SH-SY5Y (cell line): ENCODE measurements at regions not wholly inside any gene's neighbourhood (a gene's known extent, or its start where the extent isn't known, plus 50 kb on each side); places are given as distances from the start of the nearest gene placed in this dataset.

ENCODE experiments used
- GATA2 ChIP-seq: IDR thresholded peaks from 2 replicates; pipeline ENCODE4 v1.6.1; 2011; ENCODE audit warnings: mild to moderate bottlenecking, low read depth, low read length
- GATA3 ChIP-seq: IDR thresholded peaks from 2 replicates; pipeline ENCODE4 v1.6.1; 2011; ENCODE audit warnings: low read depth, mild to moderate bottlenecking, low read length, moderate library complexity

DNA sequence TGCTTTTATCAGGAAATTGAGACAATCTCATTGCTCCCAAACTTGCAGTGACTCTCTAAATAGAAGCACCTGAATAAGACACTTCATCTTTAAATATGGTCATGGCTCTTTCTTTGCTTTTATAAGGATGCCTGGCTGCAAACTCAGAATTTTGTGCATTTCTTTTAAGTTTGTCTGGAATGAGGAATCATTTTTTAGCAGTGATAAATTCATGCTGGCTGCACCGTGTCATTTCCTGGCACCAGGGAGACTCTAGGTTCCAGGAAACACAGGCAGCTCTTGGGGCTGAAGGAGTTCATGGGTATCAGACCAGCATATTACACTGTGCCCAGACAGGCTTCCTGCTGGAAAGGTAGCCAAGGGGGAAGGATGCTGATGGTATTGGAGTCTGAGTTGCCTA is 109.9 kb downstream of the NUDT12 start:
- no peak for TF ChIP-seq GATA3
- TF ChIP-seq GATA2, result no peak
